Pancreas (tissue), 10 donors: ENCODE measurements at regions not wholly inside any gene's neighbourhood (a gene's known extent, or its start where the extent isn't known, plus 50 kb on each side); places are given as distances from the start of the nearest gene placed in this dataset.

Source experiments
- ATAC-seq, 4 donors: fragments of 200-7000 bp; cut with Tn5 transposase; one replicate each; pipeline versions ENCODE4 v1.8.0 to v1.9.1; 2020; ENCODE audit warnings: mild to moderate bottlenecking in 4 of 4, moderate library complexity in 4 of 4
- DNase-seq, 6 donors: peaks; one replicate each; pipeline ENCODE4 v3.0.0-alpha.2; 2020
- FAIRE-seq: peaks from 2 replicates; lab custom pipeline; 2012; peaks lifted over from hg19 to GRCh38; lab: Jason Lieb, UNC
- H3K27ac ChIP-seq, 4 donors: fragments of 200-600 bp; sonication (generic); 1 replicate in 3 of 4; 2 replicates in 1 of 4; pipeline versions ENCODE4 v1.5.0 to v1.8.0; 2020
- H3K27me3 ChIP-seq, 4 donors: fragments of 200-600 bp; one replicate each; pipeline ENCODE4 v1.8.0; 2021
- H3K36me3 ChIP-seq, 3 donors: fragments of 200-600 bp; sonication (generic) in 1 of 3; one replicate each; pipeline versions ENCODE4 v1.5.0 to v1.8.0; 2020 to 2021
- H3K4me1 ChIP-seq, 3 donors: fragments of 200-600 bp; one replicate each; pipeline ENCODE4 v1.8.0; 2021
- H3K4me3 ChIP-seq, 4 donors: fragments of 200-600 bp; sonication (generic) in 2 of 4; one replicate each; pipeline versions ENCODE4 v1.5.0 to v1.8.0; 2020 to 2021
- H3K9me3 ChIP-seq, 4 donors: fragments of 200-600 bp; one replicate each; pipeline ENCODE4 v1.8.0; 2021
- CTCF ChIP-seq, 4 donors: fragments of 200-600 bp; sonication (generic) in 3 of 4; IDR thresholded peaks; one replicate each; pipeline versions ENCODE4 v1.5.0 to v1.8.0; 2021; ENCODE audit warnings: antibody characterized with exemption in 4 of 4
- WGBS, 2 donors: extraction: QIAGEN DNeasy Blood & Tissue Kit; methylation state at CpG; one replicate each; pipeline ENCODE4 v1.1.7; 2013; 5-methylcytosine and 5-hydroxymethylcytosine counted together
- intact Hi-C, 3 donors: fragments of 100-400 bp; cut with DNase I; formaldehyde crosslinking; loops; one replicate each; pipeline versions ENCODE4 v1.11.1 to v1.14.2; 2022
- donor health status: healthy with polysubstance abuse.
- donor health status: DM: no; HTN: no; CAD: no; lungs with moderate emphysema.
- donor health status: DM: no; HTN: no; CAD: no.
- donor health status: control.
- donor health status: control.
- donor health status: Bipolar disorder and iron deficiency.
- donor health status: DM: yes; HTN: yes; CAD: no.
- donor health status: DM: no; HTN: no; CAD: no.
- donor health status: DM: no; HTN: no; CAD: no.
- donor health status: DM: yes; HTN: yes; CAD: no.

- Histone ChIP-seq H3K9me3 (no peaks in the 10 kb centered on the region), H3K36me3 (no peaks in the 10 kb centered on the region), H3K4me3 (no peak overlapping the region), H3K27me3 (no peaks in the 10 kb centered on the region), H3K27ac (no peak overlapping the region), H3K4me1 (no peaks in the 10 kb centered on the region)
- no peak for ATAC-seq
- no peak for FAIRE-seq
- no peak for TF ChIP-seq CTCF (IDR thresholded peaks at IDR 0.05)
- DNase-seq: no peak
- 77 to 83% methylated on average over 20 of the region's 20 CpGs for WGBS, 2 donors
- intact Hi-C loops: no loop called here
Measured at GRCh38 chr6:163719028-163719742, 304.7 kb downstream of the QKI start.

GRCh38 chr6:163718537-163718936 lies 304.0 kb downstream of the QKI start:
- no peak overlapping the region for H3K4me3 ChIP-seq
- H3K36me3 ChIP-seq: no peaks in the 10 kb centered on the region
- no peaks in the 10 kb centered on the region for H3K27me3 ChIP-seq
- FAIRE-seq (no peak), DNase-seq (no peak), ATAC-seq (no peak)
- 75 to 85% methylated on average over 2 of the region's 2 CpGs for WGBS, 2 donors
- intact Hi-C loops: no loop called here
- no peak for TF ChIP-seq CTCF (IDR thresholded peaks at IDR 0.05)
- no peaks in the 10 kb centered on the region for H3K4me1 ChIP-seq
- H3K27ac ChIP-seq: no peak overlapping the region
- no peaks in the 10 kb centered on the region for H3K9me3 ChIP-seq

- WGBS, 2 donors: 74 to 77% methylated on average over 9 of the region's 9 CpGs
- Histone ChIP-seq H3K4me3 (no peak overlapping the region), H3K4me1 (no peaks in the 10 kb centered on the region), H3K27me3 (no peaks in the 10 kb centered on the region), H3K36me3 (no peaks in the 10 kb centered on the region), H3K27ac (no peak overlapping the region), H3K9me3 (no peaks in the 10 kb centered on the region)
- FAIRE-seq: no peak
- no peak for ATAC-seq
- no peak for DNase-seq
- no peak for TF ChIP-seq CTCF (IDR thresholded peaks at IDR 0.05)
- intact Hi-C loops: no loop called here
Measured at GRCh38 chr6:163717106-163717764, 302.7 kb downstream of the QKI start.

- Histone ChIP-seq H3K36me3 (no peaks in the 10 kb centered on the region), H3K9me3 (no peaks in the 10 kb centered on the region), H3K27me3 (no peaks in the 10 kb centered on the region), H3K4me3 (no peak overlapping the region), H3K4me1 (no peaks in the 10 kb centered on the region), H3K27ac (no peak overlapping the region)
- intact Hi-C loops: no loop called here
- TF ChIP-seq CTCF (IDR thresholded peaks at IDR 0.05): no peak
- FAIRE-seq: no peak
- ATAC-seq: peak in 1 of 4 donors; percentile 16
- 76 to 85% methylated on average over 6 of the region's 6 CpGs for WGBS, 2 donors
- DNase-seq: no peak
Measured at GRCh38 chr6:163716690-163717089, 302.2 kb downstream of the QKI start.

GRCh38 chr6:163715846-163716245 lies 301.3 kb downstream of the QKI start:
- no peaks in the 10 kb centered on the region for H3K9me3 ChIP-seq
- no peaks in the 10 kb centered on the region for H3K36me3 ChIP-seq
- FAIRE-seq (no peak), ATAC-seq (no peak), DNase-seq (no peak)
- no peak for TF ChIP-seq CTCF (IDR thresholded peaks at IDR 0.05)
- no peaks in the 10 kb centered on the region for H3K27me3 ChIP-seq
- H3K4me1 ChIP-seq: no peaks in the 10 kb centered on the region
- no peak overlapping the region for H3K27ac ChIP-seq
- 83 to 93% methylated on average over 7 of the region's 7 CpGs for WGBS, 2 donors
- H3K4me3 ChIP-seq: no peak overlapping the region
- intact Hi-C loops: no loop called here
